H1 (cell line): ENCODE measurements at regions not wholly inside any gene's neighbourhood (a gene's known extent, or its start where the extent isn't known, plus 50 kb on each side); places are given as distances from the start of the nearest gene placed in this dataset.

Source experiments
- FOSL1 ChIP-seq: IDR thresholded peaks from 2 replicates; pipeline ENCODE4 v1.6.1; 2011; ENCODE audit warnings: mild to moderate bottlenecking, low read depth, low read length, moderate library complexity; ENCODE audit not compliant: insufficient read depth
- KDM5A ChIP-seq: fragments of 200-600 bp; IDR thresholded peaks from 2 replicates; pipeline ENCODE4 v1.7.1; 2012; ENCODE audit warnings: mild to moderate bottlenecking, low read length, inconsistent platforms, mixed read lengths

DNA sequence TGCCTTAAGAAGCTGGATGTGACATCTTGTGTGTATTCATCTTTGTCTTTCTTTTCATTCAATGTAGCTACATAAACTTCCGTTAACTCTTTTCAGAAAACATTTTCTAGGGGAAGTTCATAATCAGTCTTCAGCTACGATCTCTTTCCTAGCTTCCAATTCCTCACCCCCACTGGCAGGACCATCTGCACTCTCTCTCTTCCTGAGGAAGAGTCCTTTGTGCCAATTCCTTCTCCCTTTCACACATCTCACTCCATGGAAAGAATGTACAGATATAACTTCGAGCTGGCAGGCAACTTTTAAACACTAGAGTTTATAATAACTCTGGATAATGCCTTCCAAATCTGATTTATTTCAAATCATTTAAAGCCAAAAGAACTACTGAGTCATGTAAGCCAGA, 495.7 kb downstream of the GALC start (continued):
- TF ChIP-seq FOSL1 (no peak), KDM5A (no peak)
